ENCODE measurements at regions not wholly inside any gene's neighbourhood (a gene's known extent, or its start where the extent isn't known, plus 50 kb on each side); places are given as distances from the start of the nearest gene placed in this dataset.

GRCh38 chr22:48851933-48852549, 975.6 kb downstream of the BRD1 start:
- DNase-seq (ENCODE audit: low read depth) = no peak

- DNase-seq (ENCODE audit: low read depth) = no peak
These were observed 976.9 kb downstream of the BRD1 start for GRCh38 chr22:48850658-48851287.

- no peak for DNase-seq (ENCODE audit: low read depth)
These were observed 977.6 kb downstream of the BRD1 start for GRCh38 chr22:48849963-48850657.

- DNase-seq (ENCODE audit: low read depth) = no peak
These were observed 978.3 kb downstream of the BRD1 start for GRCh38 chr22:48849219-48849912.

- no peak for DNase-seq (ENCODE audit: low read depth)
These were observed 981.5 kb downstream of the BRD1 start for GRCh38 chr22:48846200-48846599.

GRCh38 chr22:48845356-48845936, 982.2 kb downstream of the BRD1 start:
- no peak for DNase-seq (ENCODE audit: low read depth)

- DNase-seq (ENCODE audit: low read depth) = no peak
These were observed 983.5 kb downstream of the BRD1 start for GRCh38 chr22:48844056-48844675.

- DNase-seq (ENCODE audit: low read depth) = no peak
These were observed 984.0 kb downstream of the BRD1 start for GRCh38 chr22:48843640-48844039.

- no peak for DNase-seq (ENCODE audit: low read depth)
These were observed 984.7 kb downstream of the BRD1 start for GRCh38 chr22:48842976-48843375.

- no peak for DNase-seq (ENCODE audit: low read depth)
These were observed 985.1 kb downstream of the BRD1 start for GRCh38 chr22:48842583-48842945.

GRCh38 chr22:48841881-48842582, 985.6 kb downstream of the BRD1 start:
- no peak for DNase-seq (ENCODE audit: low read depth)

GRCh38 chr22:48840112-48840949, 987.3 kb downstream of the BRD1 start:
- DNase-seq (ENCODE audit: low read depth) = no peak

GRCh38 chr22:48838846-48839730, 988.6 kb downstream of the BRD1 start:
- no peak for DNase-seq (ENCODE audit: low read depth)

- DNase-seq (ENCODE audit: low read depth) = no peak
These were observed 989.3 kb downstream of the BRD1 start for GRCh38 chr22:48838376-48838775.

- DNase-seq (ENCODE audit: low read depth) = no peak
These were observed 990.2 kb downstream of the BRD1 start for GRCh38 chr22:48837341-48837935.

- DNase-seq (ENCODE audit: low read depth) = no peak
These were observed 990.9 kb downstream of the BRD1 start for GRCh38 chr22:48836673-48837340.

- no peak for DNase-seq (ENCODE audit: low read depth)
These were observed 991.6 kb downstream of the BRD1 start for GRCh38 chr22:48835857-48836672.

- DNase-seq (ENCODE audit: low read depth) = no peak
These were observed 992.3 kb downstream of the BRD1 start for GRCh38 chr22:48835364-48835763.

Data from stimulated activated CD8-positive, alpha-beta memory T cell treated with anti-CD3 and anti-CD28 coated beads, Interleukin-12 subunit alpha, Interleukin-12 subunit beta, amount 100 ng/mL, for 4 hours (primary cell).